Panc1 (cell line): ENCODE measurements at regions not wholly inside any gene's neighbourhood (a gene's known extent, or its start where the extent isn't known, plus 50 kb on each side); places are given as distances from the start of the nearest gene placed in this dataset.

Source experiments
- POLR2AphosphoS5 ChIP-seq: IDR thresholded peaks from 2 replicates; pipeline ENCODE4 v1.6.1; 2012; ENCODE audit warnings: mild to moderate bottlenecking, low read depth, low read length, moderate library complexity
- SIN3A ChIP-seq: IDR thresholded peaks from 2 replicates; pipeline ENCODE4 v1.6.1; 2012; ENCODE audit warnings: low read depth, mild to moderate bottlenecking, low read length, moderate library complexity, borderline replicate concordance; ENCODE audit not compliant: insufficient read depth
- TCF7L2 ChIP-seq: IDR thresholded peaks from 2 replicates; pipeline ENCODE4 v1.6.1; 2011; ENCODE audit warnings: mild to moderate bottlenecking, low read depth, low read length, inconsistent platforms
- TF ChIP-seq, protein P1 (sequence below): fragments of 450-650 bp; IDR thresholded peaks from 2 replicates; pipeline ENCODE4 v1.5.1; 2017; ENCODE audit warnings: mild to moderate bottlenecking
- TF ChIP-seq, protein P2 (sequence below), 2 experiments: IDR thresholded peaks; 2 replicates each; pipeline ENCODE4 v1.6.1; 2011 to 2012; ENCODE audit warnings: low read depth in 2 of 2, control low read depth in 1 of 2, low read length in 1 of 2, mild to moderate bottlenecking in 1 of 2, moderate library complexity in 1 of 2; ENCODE audit not compliant: insufficient read depth in 1 of 2

DNA sequence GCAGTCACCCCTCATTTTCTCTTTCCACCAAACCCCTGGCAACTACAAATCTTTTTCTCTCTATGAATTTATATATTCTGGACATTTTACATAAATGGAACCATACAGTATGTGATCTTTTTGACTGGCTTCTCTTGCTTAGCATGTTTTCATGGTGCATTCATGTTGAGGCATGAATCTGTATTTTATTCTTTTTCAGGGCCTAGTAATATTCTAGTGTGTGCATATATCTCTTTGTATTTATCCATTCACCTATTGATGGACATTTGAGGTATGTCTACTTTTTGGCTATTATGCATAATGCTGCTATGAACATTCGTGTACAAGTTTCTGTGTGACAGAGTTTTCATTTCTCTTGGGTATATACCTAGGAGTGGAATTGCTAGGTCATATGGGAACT, 78.2 kb downstream of the HACD1 start:
- TF ChIP-seq, protein P1, sequence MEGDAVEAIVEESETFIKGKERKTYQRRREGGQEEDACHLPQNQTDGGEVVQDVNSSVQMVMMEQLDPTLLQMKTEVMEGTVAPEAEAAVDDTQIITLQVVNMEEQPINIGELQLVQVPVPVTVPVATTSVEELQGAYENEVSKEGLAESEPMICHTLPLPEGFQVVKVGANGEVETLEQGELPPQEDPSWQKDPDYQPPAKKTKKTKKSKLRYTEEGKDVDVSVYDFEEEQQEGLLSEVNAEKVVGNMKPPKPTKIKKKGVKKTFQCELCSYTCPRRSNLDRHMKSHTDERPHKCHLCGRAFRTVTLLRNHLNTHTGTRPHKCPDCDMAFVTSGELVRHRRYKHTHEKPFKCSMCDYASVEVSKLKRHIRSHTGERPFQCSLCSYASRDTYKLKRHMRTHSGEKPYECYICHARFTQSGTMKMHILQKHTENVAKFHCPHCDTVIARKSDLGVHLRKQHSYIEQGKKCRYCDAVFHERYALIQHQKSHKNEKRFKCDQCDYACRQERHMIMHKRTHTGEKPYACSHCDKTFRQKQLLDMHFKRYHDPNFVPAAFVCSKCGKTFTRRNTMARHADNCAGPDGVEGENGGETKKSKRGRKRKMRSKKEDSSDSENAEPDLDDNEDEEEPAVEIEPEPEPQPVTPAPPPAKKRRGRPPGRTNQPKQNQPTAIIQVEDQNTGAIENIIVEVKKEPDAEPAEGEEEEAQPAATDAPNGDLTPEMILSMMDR = no peak
- TF ChIP-seq, protein P2, sequence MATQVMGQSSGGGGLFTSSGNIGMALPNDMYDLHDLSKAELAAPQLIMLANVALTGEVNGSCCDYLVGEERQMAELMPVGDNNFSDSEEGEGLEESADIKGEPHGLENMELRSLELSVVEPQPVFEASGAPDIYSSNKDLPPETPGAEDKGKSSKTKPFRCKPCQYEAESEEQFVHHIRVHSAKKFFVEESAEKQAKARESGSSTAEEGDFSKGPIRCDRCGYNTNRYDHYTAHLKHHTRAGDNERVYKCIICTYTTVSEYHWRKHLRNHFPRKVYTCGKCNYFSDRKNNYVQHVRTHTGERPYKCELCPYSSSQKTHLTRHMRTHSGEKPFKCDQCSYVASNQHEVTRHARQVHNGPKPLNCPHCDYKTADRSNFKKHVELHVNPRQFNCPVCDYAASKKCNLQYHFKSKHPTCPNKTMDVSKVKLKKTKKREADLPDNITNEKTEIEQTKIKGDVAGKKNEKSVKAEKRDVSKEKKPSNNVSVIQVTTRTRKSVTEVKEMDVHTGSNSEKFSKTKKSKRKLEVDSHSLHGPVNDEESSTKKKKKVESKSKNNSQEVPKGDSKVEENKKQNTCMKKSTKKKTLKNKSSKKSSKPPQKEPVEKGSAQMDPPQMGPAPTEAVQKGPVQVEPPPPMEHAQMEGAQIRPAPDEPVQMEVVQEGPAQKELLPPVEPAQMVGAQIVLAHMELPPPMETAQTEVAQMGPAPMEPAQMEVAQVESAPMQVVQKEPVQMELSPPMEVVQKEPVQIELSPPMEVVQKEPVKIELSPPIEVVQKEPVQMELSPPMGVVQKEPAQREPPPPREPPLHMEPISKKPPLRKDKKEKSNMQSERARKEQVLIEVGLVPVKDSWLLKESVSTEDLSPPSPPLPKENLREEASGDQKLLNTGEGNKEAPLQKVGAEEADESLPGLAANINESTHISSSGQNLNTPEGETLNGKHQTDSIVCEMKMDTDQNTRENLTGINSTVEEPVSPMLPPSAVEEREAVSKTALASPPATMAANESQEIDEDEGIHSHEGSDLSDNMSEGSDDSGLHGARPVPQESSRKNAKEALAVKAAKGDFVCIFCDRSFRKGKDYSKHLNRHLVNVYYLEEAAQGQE (IDR thresholded peaks at IDR 0.05; ENCODE audit: insufficient read depth in 1 of 2, low read depth in 2 of 2, low read length in 1 of 2) = no peak
- no peak for TF ChIP-seq TCF7L2
- no peak for TF ChIP-seq SIN3A
- TF ChIP-seq POLR2AphosphoS5 = no peak
